OCI-LY3 (cell line): ENCODE measurements at regions not wholly inside any gene's neighbourhood (a gene's known extent, or its start where the extent isn't known, plus 50 kb on each side); places are given as distances from the start of the nearest gene placed in this dataset.

Experiments used
- EZH2phosphoT487 ChIP-seq: fragments of 200-600 bp; shearing (Covaris generic); IDR thresholded peaks from 2 replicates; pipeline ENCODE4 v1.6.1; 2018; ENCODE audit warnings: antibody characterized with exemption, mixed run types, low read depth
- TF ChIP-seq, protein P1 (sequence below): fragments of 200-600, 300-600 bp; sonication (generic); IDR thresholded peaks from 2 replicates; pipeline ENCODE4 v1.5.1; 2014; ENCODE audit warnings: antibody characterized with exemption, low read length, low read depth

DNA sequence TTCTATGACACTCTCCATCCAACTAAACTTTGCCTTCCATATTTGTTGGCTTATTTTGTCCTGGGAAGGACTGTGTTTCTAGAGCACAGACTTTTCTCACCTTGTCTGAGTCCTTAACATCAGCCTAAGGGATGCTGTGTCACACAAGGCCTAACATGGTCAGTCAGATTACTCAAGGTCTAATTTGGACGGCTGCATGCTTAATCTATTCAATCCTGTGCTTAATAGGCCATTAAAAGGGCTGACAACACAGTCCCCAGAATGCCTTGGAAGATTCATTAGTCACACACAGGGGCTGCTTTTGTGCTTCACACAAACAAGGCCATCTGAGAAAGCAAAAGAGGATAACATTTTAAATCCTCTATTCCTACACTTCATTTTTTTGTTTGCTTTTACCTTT lies 84.0 kb downstream of the DYNAP start:
- TF ChIP-seq, protein P1, sequence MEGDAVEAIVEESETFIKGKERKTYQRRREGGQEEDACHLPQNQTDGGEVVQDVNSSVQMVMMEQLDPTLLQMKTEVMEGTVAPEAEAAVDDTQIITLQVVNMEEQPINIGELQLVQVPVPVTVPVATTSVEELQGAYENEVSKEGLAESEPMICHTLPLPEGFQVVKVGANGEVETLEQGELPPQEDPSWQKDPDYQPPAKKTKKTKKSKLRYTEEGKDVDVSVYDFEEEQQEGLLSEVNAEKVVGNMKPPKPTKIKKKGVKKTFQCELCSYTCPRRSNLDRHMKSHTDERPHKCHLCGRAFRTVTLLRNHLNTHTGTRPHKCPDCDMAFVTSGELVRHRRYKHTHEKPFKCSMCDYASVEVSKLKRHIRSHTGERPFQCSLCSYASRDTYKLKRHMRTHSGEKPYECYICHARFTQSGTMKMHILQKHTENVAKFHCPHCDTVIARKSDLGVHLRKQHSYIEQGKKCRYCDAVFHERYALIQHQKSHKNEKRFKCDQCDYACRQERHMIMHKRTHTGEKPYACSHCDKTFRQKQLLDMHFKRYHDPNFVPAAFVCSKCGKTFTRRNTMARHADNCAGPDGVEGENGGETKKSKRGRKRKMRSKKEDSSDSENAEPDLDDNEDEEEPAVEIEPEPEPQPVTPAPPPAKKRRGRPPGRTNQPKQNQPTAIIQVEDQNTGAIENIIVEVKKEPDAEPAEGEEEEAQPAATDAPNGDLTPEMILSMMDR, result no peak
- no peak for TF ChIP-seq EZH2phosphoT487
